ENCODE measurements at regions not wholly inside any gene's neighbourhood (a gene's known extent, or its start where the extent isn't known, plus 50 kb on each side); places are given as distances from the start of the nearest gene placed in this dataset.
"Not testable (repeated sequence)": the region's sequence is repeated elsewhere in the genome, so short reads cannot be mapped to it uniquely, and the experiment has no call there.

GRCh38 chr1:117757668-117758067 is 151.8 kb downstream of the TENT5C start:
- DNase-seq, result no peak

DNA sequence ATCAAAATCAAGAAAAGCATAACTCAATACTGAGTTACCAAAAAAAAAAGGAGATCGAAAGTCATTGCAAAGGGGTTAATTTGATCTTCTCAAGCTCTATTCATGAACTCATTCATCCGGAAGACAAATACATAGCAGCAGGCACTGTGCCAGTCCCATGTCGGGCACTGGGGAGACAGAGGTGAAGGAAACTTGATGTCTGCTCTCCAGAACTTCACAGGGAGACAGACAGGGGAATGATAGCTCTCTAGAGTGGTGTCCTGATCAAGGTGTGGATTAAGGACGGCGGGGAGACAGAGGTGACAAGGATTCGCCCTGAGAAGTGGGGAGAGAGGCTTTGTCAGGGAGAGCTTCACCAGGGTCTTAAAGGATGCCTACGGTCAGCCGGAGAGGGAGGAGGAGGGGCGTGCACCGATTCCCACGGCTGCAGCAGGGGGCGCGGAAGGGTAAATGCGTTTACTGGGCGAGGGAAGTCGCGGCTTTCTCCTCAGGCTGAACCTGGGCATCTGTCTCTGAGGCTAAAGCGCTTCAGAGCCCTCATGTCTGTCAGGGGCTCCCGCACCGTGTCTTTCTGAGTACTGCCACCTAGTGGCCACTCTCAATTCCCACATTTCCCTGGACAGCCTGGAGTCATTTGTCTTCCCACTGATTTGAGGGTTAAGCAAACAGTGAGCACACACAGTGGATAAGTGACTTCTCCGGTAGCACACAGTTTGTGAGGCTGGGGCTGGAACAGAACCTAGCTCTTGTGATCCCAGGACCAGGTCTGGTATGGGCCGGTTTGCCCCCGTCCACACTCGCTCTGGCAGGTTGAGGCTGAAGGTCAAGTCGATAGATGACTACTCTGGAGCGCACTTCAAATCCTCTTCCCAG is 152.8 kb downstream of the TENT5C start:
- DNase-seq, result peak; percentile 74

DNA sequence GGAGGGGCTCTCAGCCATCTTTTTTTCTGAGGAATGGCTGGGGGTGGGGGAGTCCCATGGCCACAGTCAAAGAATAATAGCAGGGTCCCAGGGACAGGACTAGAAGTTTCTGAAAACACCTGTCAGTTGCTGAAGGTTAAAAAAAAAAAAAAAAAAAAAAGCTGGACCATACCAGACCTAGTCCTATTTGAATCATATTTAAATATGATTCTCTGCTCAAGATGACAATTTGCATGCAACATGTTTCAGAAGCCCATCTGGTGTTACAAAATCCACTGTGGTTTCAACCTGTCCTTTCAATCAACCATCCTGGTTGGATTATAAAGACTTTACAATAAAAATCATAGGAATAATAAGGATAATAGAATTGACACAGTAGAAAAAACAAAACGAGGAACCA is 153.7 kb downstream of the TENT5C start:
- no peak for DNase-seq

- DNase-seq, result no peak
Measured at GRCh38 chr1:117760069-117760468, 154.2 kb downstream of the TENT5C start.

- DNase-seq, result no peak
Measured at GRCh38 chr1:117760485-117760884, 154.6 kb downstream of the TENT5C start.

- DNase-seq, result not testable (repeated sequence)
Measured at GRCh38 chr1:117767756-117768155, 161.7 kb downstream of the GDAP2 start.

- no peak for DNase-seq
Measured at GRCh38 chr1:117770981-117771531, 158.4 kb downstream of the GDAP2 start.

- DNase-seq, result no peak
Measured at GRCh38 chr1:117779364-117779763, 150.1 kb downstream of the GDAP2 start.

GRCh38 chr1:117780687-117781475 is 148.5 kb downstream of the GDAP2 start:
- DNase-seq, result no peak

- no peak for DNase-seq
Measured at GRCh38 chr1:117782056-117782455, 147.4 kb downstream of the GDAP2 start.

GRCh38 chr1:117783606-117784396 is 145.6 kb downstream of the GDAP2 start:
- no peak for DNase-seq

DNA sequence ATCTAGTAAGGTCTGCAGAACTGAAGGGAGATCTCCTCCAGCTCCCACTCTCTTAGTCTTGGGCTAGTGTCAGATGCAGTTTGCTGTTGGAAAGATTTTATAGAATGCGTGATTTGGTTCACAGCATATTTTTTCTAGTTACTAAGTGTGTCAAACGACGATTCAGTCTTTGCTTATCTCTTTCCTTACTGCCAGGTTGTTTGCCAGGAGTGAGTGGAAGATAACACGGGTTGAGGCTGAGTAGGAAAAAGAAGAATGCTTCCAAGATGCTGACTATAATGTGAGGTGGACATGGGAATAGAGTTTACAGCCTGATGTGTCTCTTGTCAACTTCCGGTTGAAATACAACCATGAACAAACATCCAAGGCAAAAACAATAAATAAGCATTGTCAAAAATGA is 141.4 kb downstream of the GDAP2 start:
- no peak for DNase-seq

DNA sequence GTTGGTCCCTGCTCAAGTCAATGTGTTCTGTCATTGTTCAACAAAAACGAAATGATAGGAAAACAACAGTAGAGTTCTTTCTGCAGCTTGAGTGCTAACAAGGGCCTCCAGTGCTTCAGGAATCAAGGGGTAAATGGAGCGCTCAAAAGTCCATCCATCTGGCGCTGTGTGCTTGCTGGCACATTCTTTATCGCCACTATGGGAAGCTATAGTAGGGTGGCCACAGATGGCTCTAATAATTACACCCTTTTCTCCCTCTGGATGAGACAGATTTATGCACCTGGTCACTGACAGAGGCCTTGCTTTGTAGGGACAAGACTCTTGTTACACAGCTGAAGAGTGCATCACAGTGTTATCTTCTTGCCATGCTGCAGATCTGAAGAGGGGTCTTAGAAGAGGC is 136.0 kb downstream of the GDAP2 start:
- DNase-seq, result no peak

DNA sequence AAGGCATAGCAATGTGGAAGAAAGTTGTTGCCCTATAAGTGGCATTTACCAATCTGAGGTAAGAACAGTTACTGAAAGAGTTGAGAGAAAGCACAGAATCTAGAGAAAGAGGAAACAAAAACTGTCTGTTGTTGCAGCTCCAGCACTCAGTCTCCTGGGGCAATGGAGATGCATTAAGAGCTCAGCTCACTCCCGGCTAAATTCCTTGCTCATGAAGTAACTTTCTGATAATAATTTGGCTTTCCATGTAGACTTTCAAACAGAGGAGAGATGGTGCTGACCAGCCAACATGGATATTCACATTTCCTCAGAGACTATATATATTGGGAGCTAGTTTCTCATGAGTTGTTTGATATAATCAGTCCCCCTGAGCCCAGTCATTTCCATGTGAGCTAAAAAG is 135.3 kb downstream of the GDAP2 start:
- DNase-seq, result no peak

- DNase-seq, result no peak
Measured at GRCh38 chr1:117795190-117795589, 134.2 kb downstream of the GDAP2 start.

DNA sequence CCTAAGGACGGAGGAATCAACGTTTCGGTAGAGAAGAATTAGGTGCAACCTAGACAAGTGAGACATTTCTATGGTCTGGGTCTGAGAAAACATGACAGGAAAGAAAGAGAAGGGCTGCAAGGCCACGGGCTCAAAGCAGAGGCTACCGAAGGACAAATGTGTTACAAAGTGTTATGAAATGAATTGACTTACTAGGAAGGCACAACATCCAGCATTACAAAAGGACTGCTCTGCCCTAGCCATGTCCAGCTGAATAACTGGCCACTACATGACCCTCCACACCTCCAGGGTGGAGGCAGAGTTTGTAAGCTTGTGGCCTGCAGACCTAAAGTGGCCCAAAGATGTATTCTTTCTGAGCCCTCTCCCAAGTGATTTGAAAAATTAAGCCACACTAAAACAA is 133.6 kb downstream of the GDAP2 start:
- no peak for DNase-seq

DNA sequence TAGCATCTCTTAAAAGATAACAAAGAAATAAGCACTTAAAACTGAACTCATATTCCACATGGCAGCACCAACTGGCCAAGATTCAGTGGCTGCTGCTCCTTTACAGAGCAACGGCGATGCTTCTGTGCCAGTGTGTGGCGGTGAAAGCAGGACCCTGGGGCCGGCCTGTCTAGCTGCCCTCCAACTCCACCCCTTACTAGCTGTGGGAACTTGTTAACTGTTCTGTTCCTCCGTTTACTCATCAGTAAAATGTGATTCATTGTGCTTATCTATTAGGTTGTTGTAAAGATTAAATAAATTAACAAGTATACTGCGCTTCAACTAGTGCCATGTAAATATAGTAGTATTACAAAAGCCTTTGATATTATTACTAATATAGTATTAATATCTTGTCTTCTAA is 133.2 kb downstream of the GDAP2 start:
- no peak for DNase-seq

DNA sequence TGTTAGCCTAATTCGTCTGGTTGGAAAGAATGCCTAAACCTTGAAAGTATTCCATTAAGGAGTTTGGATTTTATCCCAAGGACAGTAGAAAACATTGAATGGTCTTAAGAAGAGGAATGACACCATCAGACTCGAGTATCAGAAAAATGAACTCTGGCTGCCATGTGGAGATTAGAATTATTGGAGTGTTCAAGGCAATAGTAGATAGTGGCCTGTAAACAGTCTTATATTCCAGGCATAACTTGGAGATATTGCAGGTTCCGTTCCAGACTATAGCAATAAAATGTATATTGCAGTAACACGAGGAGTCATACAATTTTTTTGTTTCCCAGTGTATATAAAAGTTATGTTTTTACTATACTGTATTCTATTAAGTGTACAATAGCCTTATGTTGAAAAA is 130.9 kb downstream of the GDAP2 start:
- DNase-seq, result no peak

GRCh38 chr1:117802531-117803257 is 126.7 kb downstream of the GDAP2 start:
- no peak for DNase-seq

DNA sequence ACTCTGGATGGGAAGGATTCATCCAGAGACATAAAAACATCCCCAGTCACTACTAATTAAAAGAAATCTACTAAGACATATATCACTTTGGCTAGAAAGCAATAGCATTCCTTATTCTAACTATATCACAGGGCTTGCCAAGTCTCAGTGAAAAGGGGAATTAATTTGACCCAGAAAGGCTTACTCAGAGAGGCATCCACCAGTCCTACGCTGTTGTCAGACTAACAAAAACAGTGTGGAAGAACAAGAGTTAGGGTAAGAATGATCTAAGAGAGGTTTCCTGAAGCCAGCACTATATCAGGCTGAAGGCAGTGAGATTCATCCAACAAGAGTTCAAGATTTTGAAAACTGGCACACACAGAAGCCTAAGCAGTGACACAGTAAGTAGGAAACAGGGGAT is 126.1 kb downstream of the GDAP2 start:
- DNase-seq, result no peak

- no peak for DNase-seq
Measured at GRCh38 chr1:117809764-117810163, 119.7 kb downstream of the GDAP2 start.

- DNase-seq, result no peak
Measured at GRCh38 chr1:117810553-117810952, 118.9 kb downstream of the GDAP2 start.

Data from CD4-positive, alpha-beta T cell treated with Interleukin-10 for 1 hour (primary cell).